ENCODE measurements at regions not wholly inside any gene's neighbourhood (a gene's known extent, or its start where the extent isn't known, plus 50 kb on each side); places are given as distances from the start of the nearest gene placed in this dataset.

GRCh38 chr4:162509333-162509732 is 345.5 kb upstream of the FSTL5 start:
- TF ChIP-seq CTCF (IDR thresholded peaks at IDR 0.05; ENCODE audit: insufficient read depth, low read length) (no peak), POLR2AphosphoS5 (IDR thresholded peaks at IDR 0.05; ENCODE audit: low read depth) (no peak), REST (IDR thresholded peaks at IDR 0.05; ENCODE audit: insufficient replicate concordance, low read depth) (no peak)

Data from HL-60 (cell line).